NOMO-1 treated with dmso at 0.1 percent for 144 hours (cell line): ENCODE measurements at regions not wholly inside any gene's neighbourhood (a gene's known extent, or its start where the extent isn't known, plus 50 kb on each side); places are given as distances from the start of the nearest gene placed in this dataset.

Source experiments
- DNase-seq: peaks from one replicate; lab custom pipeline; 2025; ENCODE audit not compliant: unreplicated experiment; lab: John Stamatoyannopoulos, UW

- no peak for DNase-seq
These were observed 209.1 kb downstream of the RAD51AP2 start for GRCh38 chr2:17309181-17309580.

GRCh38 chr2:17306706-17307105, 211.5 kb downstream of the RAD51AP2 start:
- DNase-seq, result no peak

DNA sequence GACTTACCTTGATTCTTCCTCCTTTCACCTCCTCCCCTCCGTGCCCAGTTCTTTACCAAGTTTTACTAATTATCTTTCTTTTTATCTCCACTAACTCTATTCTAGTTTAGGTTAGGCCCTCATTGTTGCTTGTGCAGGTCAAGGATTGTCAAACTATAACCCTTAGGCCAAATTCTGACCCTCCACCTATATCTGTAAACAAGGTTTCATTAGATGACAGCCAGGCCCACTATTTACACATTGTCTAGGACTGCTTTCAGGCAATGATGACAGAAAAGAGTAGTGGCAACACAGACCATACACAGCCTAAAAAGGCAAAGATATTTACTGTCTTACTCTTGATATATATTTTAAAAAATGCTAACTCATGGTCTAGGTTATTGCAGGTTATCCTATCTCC, 212.0 kb downstream of the RAD51AP2 start:
- no peak for DNase-seq

DNA sequence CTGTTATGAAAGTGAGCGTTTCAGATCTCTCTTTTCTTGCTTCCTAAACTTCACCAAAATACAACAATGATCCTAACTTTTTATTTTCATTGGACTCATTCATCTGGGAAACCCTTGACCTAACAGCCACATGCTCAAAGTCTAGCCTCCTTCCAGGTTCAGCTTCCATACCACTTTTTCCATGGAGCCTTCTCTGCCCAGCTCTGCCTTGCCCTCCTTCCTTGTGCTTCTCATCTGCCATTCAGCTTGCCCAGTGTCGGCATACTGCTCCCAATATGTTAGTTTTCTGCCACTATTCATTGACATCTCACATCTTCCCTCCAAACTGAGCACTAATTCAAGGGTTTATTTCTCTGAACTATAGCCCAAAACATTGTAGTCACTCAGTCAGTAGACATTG, 214.7 kb downstream of the RAD51AP2 start:
- DNase-seq, result no peak

- no peak for DNase-seq
These were observed 215.2 kb downstream of the RAD51AP2 start for GRCh38 chr2:17303054-17303453.

DNA sequence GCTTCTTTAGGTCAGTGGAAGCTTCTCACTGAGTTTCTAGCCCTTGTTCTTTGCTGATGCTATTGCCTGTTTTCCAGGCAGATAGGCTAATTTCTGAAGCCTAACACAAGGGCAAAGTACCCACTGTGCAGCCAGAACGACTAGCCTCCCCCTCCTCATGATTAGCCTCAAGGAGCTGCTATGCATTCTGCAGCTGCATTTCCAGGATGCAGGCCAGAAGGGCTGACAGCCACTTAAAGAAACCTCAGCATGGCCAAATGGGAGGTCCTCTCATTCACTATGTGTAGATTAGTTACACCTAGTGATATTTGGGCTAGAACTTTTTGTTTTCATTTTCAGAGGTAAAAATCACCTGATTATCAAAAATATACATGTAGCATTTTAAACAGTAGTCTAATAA, 216.0 kb downstream of the RAD51AP2 start:
- DNase-seq, result no peak

- no peak for DNase-seq
These were observed 216.8 kb downstream of the RAD51AP2 start for GRCh38 chr2:17301437-17301836.

- no peak for DNase-seq
These were observed 218.2 kb downstream of the RAD51AP2 start for GRCh38 chr2:17299891-17300540.

- no peak for DNase-seq
These were observed 219.8 kb downstream of the RAD51AP2 start for GRCh38 chr2:17298453-17298852.

DNA sequence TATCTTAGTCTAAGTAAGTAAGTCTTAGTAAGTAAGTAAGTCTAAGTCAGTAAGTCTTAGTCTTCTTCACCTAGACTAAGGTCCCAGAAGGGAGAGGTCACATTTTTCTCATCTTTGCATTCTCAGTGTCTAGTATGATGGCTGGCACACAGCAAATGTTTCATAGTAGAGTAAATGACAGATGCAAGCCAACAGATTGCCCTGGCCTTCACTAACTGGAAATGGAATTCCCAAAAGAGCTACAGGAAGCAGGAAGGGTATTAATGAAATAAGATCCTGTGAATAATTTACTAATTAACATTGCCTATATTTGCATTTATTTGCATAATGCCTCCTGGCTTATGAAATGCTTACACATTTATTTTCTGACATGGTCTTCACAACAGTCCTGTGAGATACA, 221.6 kb downstream of the RAD51AP2 start:
- no peak for DNase-seq

GRCh38 chr2:17289669-17290068, 228.6 kb downstream of the RAD51AP2 start:
- DNase-seq, result no peak

- DNase-seq, result no peak
These were observed 231.1 kb downstream of the RAD51AP2 start for GRCh38 chr2:17287183-17287582.

DNA sequence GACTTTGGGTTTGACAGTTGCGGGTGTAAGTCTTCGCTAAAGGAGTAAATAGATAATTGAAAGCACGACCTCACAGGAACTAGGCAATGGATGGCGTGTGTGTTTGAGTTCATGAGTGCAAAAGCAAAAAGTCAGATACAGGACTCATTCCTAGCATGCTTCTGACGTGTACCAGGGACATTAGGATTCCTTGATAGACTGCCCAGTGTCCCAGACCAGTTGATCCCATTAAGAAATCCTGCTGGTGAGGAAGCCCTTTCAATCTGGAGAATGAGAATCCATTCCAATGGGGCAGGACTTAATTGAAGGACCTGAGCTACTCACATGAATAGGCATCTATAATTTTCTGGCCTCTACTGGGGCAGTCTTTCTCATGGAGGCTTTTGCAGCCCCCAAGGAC, 235.4 kb downstream of the RAD51AP2 start:
- DNase-seq, result no peak

DNA sequence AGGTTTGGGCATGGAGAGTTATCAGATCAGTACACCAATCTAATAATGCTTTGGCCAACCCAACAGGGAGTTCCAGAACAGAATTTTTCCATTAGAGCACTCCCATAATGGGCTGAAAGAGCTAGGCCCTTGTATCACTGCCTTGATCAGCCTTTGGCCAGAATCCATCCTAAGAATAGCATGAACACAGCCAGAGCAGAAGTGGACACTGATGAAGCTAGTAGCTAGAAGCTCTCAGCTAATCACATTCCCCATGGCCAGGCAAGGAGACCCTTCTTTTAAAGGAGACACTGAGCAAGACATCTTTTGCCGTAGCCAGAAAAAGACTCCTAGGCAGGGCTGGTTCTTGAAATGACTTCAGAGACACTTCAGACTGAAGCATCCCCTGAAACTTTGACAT, 236.0 kb downstream of the RAD51AP2 start:
- no peak for DNase-seq

DNA sequence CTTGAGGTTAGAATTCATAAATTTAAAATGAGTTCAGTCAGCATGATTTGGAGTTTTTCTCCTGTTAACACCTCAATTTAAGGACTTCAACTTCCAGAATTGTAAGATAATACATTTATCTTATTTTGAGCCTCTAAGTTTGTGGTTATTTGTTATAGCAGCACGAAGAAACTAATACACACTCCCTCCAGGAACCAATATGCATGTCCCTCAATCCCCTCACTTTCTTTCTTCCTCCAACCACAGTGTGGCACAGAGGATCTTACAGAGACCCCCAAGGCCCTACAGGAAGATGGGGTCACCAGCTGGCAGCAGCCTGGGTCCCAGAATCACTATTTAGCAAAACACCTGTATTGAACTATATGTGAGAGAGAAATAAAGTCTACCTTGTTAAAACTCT, 242.0 kb downstream of the RAD51AP2 start:
- DNase-seq, result no peak

DNA sequence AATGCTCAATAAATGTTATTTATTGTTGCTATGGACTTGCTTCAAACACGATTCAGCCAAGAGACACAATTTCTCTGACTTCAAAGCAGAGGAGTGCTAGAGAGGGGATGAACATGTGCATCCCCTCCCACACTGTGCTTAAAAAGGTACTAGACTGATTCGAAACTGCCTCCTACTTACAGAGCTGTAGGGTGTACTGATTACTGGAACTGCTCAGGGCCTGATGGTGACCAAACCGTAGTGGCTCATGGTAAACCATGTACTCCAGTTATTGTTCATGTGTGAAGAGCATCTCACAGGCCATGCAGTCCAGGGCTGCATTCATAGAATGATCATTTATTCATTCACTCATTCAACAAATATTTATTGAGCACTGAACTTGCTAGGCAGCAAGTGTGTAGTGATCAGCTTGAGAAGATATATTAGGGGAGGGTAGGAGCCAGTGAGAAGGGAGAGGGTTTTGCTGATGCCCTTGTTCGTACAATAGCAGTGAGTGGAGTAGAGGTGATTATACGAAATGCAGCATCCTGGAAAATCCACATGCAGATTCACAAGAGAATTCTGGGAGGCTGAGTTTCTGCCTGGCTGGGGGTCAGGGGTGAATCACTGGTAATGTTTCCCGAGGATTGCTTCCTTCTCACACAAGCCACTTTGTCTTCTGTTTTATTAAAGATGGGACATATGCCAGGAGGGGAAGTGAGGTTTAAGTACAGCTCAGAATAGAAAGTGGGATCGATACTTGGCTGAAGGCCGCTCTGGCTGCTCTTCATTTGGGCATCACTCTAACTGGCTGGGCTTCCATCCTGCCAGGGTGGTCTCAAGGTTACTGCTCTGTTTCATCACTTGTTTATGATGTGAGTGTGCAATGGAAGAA, 245.4 kb downstream of the RAD51AP2 start:
- no peak for DNase-seq

DNA sequence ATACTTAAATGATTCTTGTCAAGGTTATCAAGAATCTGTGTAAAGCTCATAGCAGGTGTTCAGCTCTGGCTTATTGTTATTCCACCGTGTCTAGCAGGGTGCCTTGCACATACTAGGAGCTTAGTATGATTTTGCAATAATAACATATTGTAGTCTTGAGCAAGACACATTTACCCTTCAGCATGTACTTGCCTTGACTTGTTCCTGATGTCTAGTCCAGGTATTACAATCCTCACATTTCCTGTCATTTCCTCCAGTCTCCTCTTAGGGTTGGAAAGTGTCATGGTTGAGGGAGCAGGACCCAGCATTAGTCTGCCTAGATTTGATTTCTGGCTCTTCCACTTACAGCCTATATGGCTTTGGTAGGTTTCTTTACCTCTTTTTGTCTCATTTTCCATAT, 246.1 kb downstream of the RAD51AP2 start:
- DNase-seq, result no peak

GRCh38 chr2:17271416-17271815, 246.8 kb downstream of the RAD51AP2 start:
- no peak for DNase-seq

DNA sequence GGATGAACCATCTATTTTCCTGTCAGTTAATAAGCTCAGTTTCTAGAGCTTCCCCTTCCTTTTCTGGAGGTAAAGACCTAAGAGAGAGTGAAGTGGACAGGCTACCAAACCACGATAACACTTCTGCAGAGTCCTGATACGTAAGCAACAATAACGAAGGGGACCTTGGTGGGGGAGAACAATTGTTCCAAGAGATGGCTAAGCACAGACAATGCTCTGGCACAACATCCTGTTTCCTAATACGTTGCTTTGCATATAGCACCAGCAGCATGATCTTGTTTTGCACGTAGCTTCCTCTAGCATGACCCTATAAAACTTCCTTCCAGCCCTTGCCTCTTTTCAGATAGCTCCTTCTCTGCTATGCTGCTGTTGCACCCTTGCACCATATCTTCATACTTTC, 247.3 kb downstream of the RAD51AP2 start:
- no peak for DNase-seq

GRCh38 chr2:17263570-17263968, 254.7 kb downstream of the RAD51AP2 start:
- DNase-seq, result no peak

GRCh38 chr2:17262854-17263569, 255.2 kb downstream of the RAD51AP2 start:
- no peak for DNase-seq

DNA sequence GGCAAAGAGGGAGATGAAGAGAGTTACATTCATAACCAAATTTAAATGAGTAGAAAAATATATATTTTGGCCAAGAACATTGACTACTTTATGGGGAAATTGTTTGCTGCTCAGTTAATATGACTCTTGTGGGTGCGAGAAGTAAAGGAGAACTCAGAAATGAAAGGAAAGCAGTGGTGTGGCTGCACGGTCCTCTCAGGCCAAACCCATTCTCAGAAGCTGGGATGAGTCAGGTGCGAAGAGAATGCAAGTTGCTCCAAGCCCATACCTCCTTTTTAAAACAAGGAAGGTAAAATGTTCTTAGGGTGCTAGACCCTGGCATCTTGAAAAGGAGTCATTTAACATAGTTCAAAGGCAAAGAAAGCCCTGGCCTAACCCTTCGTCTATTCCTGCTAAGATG, 258.6 kb downstream of the RAD51AP2 start:
- no peak for DNase-seq
